ENCODE measurements at regions not wholly inside any gene's neighbourhood (a gene's known extent, or its start where the extent isn't known, plus 50 kb on each side); places are given as distances from the start of the nearest gene placed in this dataset.
"Not testable (repeated sequence)": the region's sequence is repeated elsewhere in the genome, so short reads cannot be mapped to it uniquely, and the experiment has no call there.

DNA sequence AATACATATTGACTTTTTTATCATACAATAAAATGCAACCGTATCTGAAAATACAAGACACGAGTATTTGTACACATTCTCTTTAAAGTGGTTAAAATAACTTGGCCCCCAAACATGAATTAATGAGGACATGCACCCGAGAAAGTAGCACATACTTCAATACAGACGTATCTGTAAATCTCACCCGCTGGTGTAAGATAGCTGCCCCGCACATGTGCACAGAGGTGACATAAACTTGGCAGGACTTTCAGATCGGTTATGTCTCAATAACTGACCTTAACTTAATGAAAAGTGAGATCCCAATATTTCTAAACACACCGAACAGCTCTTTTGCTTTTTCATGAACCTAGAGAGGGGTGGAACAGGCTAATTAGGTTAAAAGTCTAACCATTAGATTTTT, 91.5 kb upstream of the RPS6KA2 start:
- no peak for DNase-seq

DNA sequence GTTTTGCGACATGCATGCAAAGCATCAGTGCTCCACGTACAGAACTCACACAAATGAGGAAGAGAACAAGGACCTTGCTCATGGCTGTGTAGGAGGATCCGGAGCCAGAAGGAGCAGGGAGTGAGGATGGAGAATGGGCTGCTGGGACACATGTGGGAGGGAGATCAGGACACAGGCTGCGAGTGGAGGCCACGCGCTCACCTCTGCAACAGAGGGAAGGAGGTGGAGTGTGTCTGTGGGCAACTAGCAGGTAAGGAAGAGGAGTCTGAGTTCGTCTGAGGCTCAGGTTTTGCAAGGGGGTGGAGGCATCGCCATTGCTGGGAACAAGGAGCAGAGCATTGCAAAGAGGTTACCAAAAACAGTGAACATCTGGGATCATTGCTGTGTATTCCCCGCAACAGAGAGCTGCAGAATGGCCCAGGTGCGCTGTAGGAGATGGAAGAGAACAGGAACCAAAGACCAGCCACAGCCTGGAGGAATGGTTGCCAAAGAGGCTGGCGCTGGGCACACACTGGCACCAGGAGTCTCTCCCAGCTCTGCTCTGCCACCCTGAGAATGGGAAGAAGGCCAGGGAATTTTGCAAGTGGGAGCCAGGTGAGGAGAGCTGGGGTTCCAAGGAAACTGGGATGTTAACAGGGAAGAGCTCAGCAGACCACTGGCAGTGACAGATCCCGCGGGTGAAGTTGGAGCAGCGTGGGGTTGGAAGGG, 90.0 kb upstream of the RPS6KA2 start:
- no peak for DNase-seq

DNA sequence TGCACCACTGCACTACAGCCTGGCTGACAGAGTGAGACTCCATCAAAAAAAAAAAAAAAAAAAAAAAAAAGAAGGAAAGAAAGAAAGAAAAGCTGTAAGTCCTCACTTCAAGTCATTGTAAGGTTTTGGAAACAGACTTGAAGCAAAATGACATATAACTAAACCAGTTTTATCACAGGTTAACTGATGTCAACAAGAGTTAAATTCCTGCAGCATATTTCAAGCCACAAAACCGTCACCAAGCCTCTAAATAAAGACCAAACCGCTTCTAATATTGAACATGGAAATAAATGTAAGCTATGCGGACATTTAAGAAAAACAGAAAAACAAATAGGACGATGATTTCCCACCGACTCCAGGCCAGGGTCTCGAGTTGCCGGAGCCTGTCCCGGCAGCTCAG, 88.9 kb upstream of the RPS6KA2 start:
- DNase-seq: no peak

DNA sequence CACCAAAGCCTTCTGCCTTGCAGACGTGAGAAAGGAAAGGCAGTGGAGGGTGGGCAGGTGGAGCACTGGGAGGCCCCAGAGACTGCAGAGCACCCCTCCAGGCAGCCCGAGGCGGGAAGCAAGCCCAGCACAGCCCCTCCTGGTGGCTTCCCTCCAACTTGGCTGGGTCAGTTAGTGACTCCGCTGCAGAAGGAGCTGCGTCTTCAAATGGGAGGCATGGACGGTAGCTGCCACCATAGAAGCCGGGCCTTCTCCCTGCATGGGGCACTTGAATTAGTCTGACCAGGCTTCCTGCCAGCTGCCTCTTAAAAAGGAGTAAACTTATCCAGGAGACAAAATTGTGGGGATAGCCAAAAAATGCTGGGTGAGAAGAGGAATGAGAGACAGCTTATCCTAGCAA, 88.0 kb upstream of the RPS6KA2 start:
- DNase-seq: peak in 1 of 2 donors; percentile 33

DNA sequence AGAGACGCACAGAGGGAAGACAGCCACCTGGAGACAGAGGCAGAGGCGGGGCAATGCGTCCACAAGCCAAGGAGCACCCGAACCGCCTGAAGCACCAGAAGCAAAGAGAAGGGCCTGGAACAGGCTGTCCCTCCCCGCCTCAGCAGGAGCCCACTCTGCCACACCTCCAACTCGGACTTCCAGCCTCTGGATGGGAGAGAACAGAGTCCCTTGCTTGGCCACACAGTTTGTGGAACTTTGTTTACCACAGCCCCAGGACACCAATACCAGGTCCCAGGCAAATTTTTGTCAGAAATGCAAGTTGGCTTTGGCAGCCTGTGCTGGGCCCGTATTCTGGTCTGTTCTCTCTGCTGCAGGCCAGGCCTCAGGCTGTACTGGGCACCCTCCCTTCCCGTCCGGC, 87.5 kb upstream of the RPS6KA2 start:
- DNase-seq: no peak

DNA sequence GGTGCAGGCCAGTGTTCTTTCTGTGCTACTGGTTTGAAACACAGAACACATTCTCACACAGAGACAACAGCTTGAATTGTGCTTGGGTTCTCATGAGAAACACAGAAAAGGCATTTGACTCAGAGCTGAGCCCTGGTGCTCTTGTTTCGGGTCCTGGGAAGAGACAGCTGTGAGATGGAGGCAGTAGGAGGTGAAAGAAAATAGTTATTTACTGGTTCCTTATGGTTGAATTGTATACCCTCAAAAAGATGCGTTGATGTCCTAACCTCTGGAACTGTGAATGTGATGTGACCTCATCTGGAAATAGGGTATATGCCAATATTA, 87.1 kb upstream of the RPS6KA2 start:
- no peak for DNase-seq

DNA sequence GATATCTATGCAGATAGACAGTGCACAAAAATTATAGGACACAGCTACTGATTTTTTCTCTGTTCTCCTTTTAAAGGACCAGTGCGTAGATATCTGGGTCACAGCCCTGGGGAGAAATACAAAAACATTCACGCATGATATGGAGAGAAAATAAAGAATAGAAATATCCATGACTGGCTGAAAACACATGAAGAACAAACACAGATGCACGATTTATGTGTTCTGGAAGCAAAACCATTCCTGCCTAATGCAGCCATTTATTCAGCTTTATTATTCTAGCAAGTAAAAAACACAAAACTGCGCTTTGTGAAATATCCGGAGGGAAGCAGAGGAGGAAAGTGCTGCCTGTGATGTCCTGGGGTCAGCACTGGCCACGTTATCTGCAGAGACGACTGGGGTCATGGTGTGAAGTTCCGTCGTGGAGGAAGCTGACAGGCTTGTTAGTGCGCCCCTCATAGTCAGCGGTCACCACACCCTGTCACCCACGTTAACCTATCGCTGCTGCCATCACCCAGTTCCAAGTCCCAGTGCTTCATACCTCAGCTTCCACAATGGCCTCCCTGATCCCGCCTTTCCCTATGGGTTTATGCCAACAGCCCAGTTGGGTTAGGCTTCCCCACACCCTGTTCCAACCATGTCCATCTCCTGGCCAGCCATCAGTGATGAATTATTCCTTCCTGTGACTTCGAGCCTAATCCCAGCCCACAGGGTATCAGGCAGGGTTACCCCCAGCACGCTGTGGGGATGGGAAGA, 86.6 kb upstream of the RPS6KA2 start:
- DNase-seq: no peak

DNA sequence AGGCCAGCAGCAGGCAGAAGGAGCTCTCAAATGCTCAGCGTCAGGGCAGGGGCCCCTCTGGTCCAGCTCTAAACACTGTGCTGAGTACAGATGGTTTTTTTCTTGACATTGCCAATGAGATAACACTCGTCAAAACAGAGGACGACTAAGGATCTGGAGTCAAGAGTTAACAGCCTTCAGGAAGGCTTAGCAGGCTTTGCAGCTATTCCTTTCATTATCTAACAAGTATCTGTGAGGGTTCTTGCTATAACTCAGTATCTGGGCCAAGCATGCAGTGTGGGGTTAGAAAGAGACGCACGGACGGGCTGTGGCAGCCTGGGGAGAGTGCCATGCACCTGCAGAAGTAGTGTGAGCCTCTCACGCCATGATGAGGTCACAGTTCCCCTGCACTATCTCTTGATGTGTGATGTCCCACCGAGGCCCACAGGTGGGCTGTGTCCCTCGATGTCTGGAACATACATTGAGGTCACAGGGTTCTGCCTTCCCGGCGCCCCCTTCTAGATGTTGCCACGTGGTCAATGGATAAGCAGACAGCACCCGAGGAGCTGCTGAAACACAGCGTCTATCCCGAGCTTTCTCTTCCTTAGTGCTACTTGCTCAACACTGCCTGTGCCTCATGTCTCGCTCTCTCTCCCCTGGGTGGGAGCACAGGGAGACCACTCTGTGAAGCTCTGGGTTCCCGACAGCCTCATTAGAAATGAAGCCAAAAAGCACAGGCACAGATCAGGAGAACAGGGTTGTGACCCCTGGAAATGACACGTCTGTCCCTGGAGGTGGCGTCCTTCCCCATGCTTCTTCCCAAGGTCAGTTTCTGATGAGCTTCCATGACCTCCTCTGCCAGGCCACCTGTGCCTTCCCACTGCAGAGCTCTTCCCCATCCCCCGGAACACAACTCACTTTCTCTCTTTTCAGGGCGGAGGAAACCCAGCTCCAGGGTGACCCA, 85.5 kb upstream of the RPS6KA2 start:
- DNase-seq: no peak

DNA sequence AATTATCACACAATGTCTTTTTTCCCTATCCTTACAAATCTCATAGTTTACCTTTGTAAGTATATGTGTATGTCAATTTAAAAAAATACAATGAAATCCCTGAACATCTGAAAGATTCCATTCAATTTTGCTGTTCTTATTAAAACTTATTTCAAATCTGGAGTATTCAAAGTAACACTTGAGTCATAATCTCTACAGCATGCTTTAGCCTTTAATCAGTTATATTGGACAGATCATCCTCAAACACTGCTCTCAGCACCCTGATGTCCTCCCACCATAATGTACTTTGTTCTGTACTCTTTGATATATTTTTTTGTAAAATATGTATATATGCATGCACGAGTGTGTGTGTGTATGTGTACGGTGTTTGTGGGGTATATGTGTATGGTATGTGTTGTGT, 83.0 kb upstream of the RPS6KA2 start:
- no peak for DNase-seq

DNA sequence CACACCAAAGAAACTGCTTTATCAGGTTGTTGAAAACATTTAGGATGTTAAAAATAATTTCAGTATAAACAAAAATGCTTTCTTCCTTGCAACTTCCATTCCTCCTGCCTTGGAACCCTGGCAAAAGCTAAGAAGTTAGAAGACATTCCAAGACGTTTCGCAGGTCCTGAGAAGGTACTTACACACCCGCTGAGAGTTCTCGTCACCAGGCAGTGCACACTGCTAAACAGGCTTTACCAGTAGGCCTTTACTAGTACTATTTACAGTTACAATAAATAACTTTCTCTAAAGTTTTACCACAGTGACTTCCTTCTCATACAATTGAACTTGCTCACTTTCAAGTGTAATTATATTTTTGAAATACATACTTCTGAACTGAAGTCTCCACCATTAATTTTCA, 81.4 kb upstream of the RPS6KA2 start:
- no peak for DNase-seq

DNA sequence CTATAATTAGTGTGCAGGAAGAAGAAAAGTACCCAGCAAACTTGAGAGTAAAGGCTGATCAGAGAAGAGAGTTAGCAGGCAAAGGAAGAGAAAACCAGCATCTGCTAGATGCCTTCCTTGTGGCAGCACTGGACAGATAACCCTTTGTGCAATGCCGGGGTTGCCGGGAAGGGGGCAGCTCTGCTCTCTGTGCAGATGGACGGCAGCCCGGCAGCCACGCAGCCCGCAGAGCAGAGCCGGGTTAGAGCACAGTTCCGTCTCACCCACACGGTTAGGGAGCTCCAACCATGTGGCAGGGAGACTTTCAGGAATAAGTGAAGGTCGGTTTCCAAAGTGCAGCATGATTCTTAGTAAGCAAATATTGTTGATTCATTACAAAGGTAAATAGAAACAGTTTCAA, 80.0 kb upstream of the RPS6KA2 start:
- DNase-seq: peak in 1 of 2 donors; percentile 54

DNA sequence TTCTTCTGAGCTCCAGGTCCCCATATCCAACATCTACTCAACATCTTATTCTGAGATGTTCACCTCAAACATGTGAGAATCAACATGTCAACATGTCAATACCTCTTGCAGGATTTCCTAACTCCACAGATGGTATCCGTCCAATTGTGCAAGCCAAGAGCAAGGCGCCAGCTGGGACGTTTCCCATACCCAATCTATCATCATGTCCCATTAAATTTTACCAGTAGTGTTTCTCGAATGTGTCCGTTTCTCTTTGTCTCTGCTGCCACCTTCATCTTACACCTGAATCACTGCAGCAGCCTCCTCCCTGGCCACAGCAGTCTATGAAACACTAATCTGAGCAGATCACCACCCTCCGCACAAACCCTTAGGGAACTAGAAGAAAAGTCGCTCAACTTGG, 78.0 kb upstream of the RPS6KA2 start:
- no peak for DNase-seq

DNA sequence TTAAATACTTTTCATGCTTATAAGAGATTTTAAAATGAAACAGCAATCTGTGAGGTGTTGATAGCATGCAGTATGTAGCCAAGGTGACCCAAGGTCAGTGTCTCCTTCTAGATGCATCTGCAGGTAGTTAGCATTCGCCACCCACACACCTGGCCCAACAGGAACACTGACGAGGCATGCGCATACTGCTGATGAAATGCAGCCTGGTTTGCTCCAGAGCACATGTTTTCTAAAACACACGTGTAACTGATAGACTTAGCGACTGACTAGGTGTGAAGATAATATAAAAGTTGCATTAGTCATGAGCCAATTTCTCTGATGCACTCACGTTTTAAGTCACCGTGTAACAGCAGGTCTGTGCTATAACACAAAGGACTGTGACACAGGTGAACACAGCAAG, 77.1 kb upstream of the RPS6KA2 start:
- DNase-seq: no peak

DNA sequence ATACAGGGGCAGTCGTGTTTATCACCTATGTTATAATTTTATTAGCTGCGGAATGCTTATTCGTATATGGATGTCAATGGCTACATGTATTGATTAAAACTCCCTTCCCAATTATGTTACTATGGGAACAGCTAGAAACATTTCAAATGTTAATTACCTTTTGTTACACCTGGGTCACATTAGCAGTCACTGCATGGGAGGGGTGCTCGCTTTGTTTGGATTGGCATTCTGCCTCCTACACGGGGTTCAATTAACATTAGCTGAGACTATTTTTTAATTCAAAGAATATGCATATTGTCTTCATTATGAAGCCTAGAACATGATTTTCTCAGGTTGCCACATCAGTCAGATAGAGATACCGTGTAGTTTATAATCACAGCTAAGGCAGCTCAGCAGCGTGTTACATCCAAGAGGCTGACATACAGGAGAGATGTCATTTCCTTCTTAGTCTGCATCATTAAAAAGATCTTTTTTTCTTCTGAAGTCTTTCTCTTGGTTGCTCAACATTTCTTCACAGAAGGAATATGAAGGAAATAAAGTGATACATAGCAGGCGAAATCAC, 76.2 kb upstream of the RPS6KA2 start:
- no peak for DNase-seq

DNA sequence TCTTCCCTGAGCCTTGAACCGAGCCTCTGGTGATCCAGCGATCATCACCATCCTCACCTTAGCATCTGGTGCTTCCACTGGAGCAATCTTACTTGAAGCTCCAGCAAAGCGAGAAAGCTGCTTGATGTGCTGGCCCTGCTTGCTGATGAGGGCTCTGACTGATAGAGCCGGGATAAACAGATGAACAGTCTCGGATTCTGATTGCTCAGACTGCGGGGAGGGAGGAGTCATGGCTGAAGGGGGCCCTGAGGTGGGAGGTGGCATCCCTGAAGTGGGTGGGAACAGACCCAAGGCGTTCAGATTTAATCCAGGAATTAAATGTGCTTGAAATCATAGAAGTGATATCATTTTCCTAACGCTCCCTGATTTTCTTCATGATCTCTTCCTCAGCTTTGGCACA, 74.4 kb upstream of the RPS6KA2 start:
- DNase-seq: not testable (repeated sequence)

DNA sequence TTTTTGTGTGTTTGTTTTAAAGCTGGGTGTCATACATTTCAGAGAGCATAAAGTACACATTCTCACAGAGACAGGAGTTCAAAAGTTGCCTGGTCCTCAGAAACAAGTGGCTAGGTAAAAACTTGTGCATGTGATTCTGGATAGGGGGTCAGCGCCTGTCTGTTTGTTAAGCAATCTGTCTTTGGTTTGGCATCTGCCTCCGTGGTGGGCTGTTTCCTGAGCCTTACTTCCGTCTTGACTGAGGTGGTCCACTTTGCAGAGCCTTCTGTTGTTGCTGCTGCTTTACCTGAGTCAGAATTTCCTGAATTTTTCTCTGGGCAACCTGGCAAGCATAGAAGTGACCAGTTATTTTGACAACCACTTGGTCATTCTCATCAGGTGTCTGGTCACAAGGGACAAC, 73.8 kb upstream of the RPS6KA2 start:
- DNase-seq: not testable (repeated sequence)

DNA sequence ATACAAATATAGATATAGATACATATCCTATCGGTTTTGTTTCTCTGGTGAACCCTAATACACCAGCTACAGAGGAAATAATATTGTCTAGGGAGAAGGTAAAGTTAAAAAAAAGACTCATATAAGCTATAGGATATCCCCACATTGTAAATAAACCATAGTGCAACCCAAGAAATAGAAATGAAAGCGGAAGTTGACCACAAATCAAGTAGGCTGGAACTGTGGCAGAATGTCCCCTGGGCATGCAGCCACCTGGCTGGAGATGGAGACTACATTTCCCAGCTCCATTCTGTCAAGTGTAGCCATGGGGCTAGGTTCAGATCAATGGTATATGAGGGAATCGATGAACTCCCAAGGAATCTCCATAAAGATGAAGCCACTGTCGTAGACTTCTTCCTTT, 70.1 kb upstream of the RPS6KA2 start:
- DNase-seq: no peak

DNA sequence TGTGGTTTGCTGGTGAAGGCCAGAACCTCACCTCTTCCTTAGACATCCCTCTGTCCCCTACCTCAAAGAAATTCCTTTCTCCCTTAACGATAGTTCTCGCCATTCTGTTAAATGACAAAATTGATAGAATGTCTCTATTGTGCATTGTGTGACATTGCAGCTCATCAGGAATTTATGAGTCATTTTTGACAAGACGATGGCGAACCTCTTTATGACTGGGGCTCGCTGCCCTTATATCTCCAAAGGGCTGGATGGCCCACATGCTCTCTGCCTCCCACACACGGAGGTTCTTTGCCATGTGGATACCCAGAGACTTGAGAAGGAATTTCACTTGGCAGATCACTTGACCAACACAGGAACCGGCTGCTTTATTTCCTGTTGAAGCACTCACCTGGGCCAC, 66.8 kb upstream of the RPS6KA2 start:
- DNase-seq: no peak

DNA sequence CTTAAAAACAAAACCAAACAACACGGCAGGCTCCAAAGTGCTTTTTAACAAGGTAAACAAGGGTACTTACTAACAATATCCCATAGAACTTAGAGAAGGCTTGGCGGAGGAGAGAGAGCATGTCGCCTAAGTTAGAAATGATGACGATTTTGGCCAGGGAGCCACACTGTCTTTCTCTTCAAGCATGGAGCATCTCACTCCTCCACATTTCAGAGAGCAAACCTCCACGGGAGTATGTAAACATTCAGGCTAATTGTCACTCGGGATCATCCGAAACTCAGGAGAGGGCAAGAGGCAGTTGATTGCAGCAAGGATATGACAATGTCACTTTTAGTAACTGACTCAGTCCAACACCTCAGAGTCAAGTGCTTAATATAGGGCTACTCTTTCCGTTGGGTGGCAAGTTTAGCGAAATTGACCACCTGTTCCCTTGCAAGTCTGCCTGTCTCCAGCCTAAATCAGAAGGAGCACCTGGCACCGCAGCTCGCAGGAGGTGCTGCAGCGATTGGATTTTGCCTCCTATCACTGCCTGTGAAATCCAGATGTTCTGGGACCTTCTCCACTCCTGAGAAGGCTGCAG, 65.8 kb upstream of the RPS6KA2 start:
- no peak for DNase-seq

DNA sequence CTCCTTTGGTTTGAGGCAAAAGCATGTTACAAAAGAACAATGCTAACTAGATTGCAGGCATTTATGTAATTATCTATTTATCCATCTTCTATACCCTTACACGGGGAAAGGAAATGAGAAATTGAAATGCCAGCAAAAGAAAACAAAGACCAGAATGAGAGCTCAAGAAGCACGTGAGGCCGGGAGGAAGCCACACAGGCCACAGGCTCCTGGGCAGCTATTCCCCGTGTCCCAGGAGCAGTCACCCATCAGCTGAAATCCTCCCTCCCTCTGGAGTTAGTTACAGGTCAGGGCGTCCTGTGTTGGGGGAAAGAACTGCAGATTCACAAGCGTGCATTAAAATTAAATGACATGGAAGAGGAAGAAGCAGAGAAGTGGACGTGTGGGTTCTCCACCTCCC, 64.7 kb upstream of the RPS6KA2 start:
- no peak for DNase-seq

DNA sequence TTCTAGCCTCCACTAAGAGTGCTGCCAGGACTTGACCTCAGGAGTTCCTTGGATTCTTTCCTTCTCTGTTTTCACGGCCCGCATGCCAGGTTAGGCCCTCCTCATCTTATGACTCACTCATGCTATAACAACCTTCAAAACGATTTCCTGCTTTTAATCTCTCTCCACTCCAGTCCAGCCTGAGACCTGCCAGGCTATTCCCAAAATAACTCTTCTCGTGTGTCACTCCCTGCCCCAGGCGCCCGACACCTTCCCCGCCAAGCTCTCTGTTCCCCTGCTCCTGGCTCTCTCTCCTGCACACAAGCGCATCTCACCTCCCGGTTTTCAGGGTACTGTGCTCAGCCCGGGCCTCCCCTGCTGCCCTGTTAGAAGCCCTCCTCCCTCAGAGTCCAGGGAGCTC, 64.1 kb upstream of the RPS6KA2 start:
- DNase-seq: no peak

DNA sequence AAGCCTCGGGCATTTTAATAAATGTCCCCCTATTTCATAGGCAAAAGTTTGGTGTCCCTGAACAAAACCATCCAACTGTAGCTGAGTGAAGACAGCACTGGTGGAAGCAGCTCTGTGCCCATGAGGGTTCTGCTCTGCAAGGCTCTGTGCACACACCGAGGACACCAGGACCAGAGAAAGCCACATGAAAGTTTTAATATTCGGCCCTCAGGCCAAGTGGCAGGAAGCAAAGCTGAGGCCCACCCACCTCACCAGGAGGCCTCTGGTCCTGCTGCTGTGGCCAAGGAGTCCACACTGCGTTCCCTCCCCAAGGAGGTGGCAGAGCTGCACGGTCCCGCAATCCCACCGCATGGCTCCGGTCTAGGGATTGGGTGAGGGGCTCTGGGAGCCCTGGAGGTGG, 62.6 kb upstream of the RPS6KA2 start:
- no peak for DNase-seq

DNA sequence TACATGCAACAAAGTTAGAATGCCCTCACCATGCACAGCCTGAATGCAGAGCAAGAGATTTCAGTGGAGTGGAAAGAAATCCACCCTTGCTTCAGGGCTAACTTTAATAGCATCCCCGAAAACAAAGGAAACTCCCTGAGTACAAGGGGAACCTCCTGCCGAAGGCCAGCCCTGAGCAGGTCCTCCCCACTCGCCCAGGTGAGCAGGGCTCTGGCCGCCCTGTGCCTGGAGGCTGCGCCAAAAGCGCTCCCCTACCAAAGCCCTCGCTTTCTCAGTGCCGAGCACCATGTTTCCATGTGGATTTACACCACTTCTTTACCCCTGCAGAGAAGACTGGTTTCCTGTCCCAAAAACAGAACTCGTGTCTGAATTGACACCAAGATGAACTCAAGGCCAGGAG, 61.9 kb upstream of the RPS6KA2 start:
- DNase-seq: no peak

All from hippocampal formation (tissue), 2 donors.